ENCODE measurements at regions not wholly inside any gene's neighbourhood (a gene's known extent, or its start where the extent isn't known, plus 50 kb on each side); places are given as distances from the start of the nearest gene placed in this dataset.

- Histone ChIP-seq H3K9me3 (ENCODE audit: low read length) (no peaks in the 10 kb centered on the region), H3K9me2 (ENCODE audit: insufficient read depth, low read length) (no peaks in the 10 kb centered on the region), H4K20me1 (ENCODE audit: insufficient read depth, low read length) (no peaks in the 10 kb centered on the region), H3K4me2 (ENCODE audit: low read length) (no peak overlapping the region), H3K4me3 (ENCODE audit: low read depth, low read length, poor library complexity, severe bottlenecking) (no peak overlapping the region), H3K79me2 (ENCODE audit: insufficient read depth, low read depth, low read length) (no peaks in the 10 kb centered on the region), H3K27ac (ENCODE audit: low read depth, low read length, poor library complexity, severe bottlenecking) (no peak overlapping the region), H3K36me3 (ENCODE audit: insufficient read depth, low read length) (no peaks in the 10 kb centered on the region), H2AFZ (ENCODE audit: low read length) (no peak overlapping the region), H3K4me1 (ENCODE audit: insufficient read depth, low read length, poor library complexity, severe bottlenecking) (no peaks in the 10 kb centered on the region)
- CTCF ChIA-PET (ENCODE audit: unreplicated experiment): no interaction called here
- intact Hi-C loops (cut with micrococcal nuclease; ENCODE audit: unreplicated experiment): no loop called here
- BruUV-seq (replicated peaks): no TSS peak
- POLR2A ChIA-PET: no interaction called here
- no peak for DNase-seq (ENCODE audit: low spot score)
- TF ChIP-seq, protein P1, sequence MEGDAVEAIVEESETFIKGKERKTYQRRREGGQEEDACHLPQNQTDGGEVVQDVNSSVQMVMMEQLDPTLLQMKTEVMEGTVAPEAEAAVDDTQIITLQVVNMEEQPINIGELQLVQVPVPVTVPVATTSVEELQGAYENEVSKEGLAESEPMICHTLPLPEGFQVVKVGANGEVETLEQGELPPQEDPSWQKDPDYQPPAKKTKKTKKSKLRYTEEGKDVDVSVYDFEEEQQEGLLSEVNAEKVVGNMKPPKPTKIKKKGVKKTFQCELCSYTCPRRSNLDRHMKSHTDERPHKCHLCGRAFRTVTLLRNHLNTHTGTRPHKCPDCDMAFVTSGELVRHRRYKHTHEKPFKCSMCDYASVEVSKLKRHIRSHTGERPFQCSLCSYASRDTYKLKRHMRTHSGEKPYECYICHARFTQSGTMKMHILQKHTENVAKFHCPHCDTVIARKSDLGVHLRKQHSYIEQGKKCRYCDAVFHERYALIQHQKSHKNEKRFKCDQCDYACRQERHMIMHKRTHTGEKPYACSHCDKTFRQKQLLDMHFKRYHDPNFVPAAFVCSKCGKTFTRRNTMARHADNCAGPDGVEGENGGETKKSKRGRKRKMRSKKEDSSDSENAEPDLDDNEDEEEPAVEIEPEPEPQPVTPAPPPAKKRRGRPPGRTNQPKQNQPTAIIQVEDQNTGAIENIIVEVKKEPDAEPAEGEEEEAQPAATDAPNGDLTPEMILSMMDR (conservative IDR thresholded peaks at IDR 0.05; ENCODE audit: low read length): no peak
- no peak for TF ChIP-seq EZH2phosphoT487 (IDR thresholded peaks at IDR 0.05; ENCODE audit: borderline replicate concordance, low read depth, low read length)
Measured at GRCh38 chr4:15144249-15144966, 142.1 kb downstream of the CPEB2 start.

- no peaks in the 10 kb centered on the region for H3K9me2 ChIP-seq (ENCODE audit: insufficient read depth, low read length)
- TF ChIP-seq EZH2phosphoT487 (IDR thresholded peaks at IDR 0.05; ENCODE audit: borderline replicate concordance, low read depth, low read length): no peak
- TF ChIP-seq, protein P1 (conservative IDR thresholded peaks at IDR 0.05; ENCODE audit: low read length): no peak
- no peaks in the 10 kb centered on the region for H4K20me1 ChIP-seq (ENCODE audit: insufficient read depth, low read length)
- POLR2A ChIA-PET: no interaction called here
- H3K9me3 ChIP-seq (ENCODE audit: low read length): no peaks in the 10 kb centered on the region
- no peak overlapping the region for H3K4me3 ChIP-seq (ENCODE audit: low read depth, low read length, poor library complexity, severe bottlenecking)
- H3K4me2 ChIP-seq (ENCODE audit: low read length): no peak overlapping the region
- H3K36me3 ChIP-seq (ENCODE audit: insufficient read depth, low read length): no peaks in the 10 kb centered on the region
- no TSS peak for BruUV-seq (replicated peaks)
- no peak overlapping the region for H2AFZ ChIP-seq (ENCODE audit: low read length)
- CTCF ChIA-PET (ENCODE audit: unreplicated experiment): no interaction called here
- no peaks in the 10 kb centered on the region for H3K79me2 ChIP-seq (ENCODE audit: insufficient read depth, low read depth, low read length)
- intact Hi-C loops (cut with micrococcal nuclease; ENCODE audit: unreplicated experiment): no loop called here
- no peak overlapping the region for H3K27ac ChIP-seq (ENCODE audit: low read depth, low read length, poor library complexity, severe bottlenecking)
- peaks cover 4% of the 10 kb centered on the region for H3K4me1 ChIP-seq (ENCODE audit: insufficient read depth, low read length, poor library complexity, severe bottlenecking)
- DNase-seq (ENCODE audit: low spot score): no peak
Measured at GRCh38 chr4:15144967-15145295, 142.7 kb downstream of the CPEB2 start.

DNA sequence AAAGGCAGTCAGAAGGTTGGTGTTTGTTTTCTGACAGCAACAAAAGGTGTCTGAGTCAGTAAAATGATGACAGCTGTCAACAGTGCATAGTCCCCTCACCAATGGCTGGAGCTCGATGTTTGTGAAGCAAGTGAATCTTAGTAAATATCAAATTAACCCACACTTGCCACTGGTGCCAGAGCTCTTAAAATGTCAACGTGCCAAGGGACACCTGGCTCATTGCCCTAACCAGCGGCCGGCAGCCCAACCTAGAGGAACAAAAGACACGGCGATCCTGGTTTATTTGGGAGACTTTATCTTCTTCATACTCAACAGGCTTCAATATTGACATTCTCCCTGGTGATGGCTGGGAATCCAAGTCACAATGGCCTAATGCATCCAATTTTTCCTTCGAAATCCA is 143.4 kb downstream of the CPEB2 start:
- H3K4me3 ChIP-seq (ENCODE audit: low read depth, low read length, poor library complexity, severe bottlenecking): no peak overlapping the region
- TF ChIP-seq, protein P1 (conservative IDR thresholded peaks at IDR 0.05; ENCODE audit: low read length): no peak
- TF ChIP-seq EZH2phosphoT487 (IDR thresholded peaks at IDR 0.05; ENCODE audit: borderline replicate concordance, low read depth, low read length): no peak
- H2AFZ ChIP-seq (ENCODE audit: low read length): no peak overlapping the region
- H3K4me2 ChIP-seq (ENCODE audit: low read length): no peak overlapping the region
- H3K27ac ChIP-seq (ENCODE audit: low read depth, low read length, poor library complexity, severe bottlenecking): no peak overlapping the region
- H3K36me3 ChIP-seq (ENCODE audit: insufficient read depth, low read length): no peaks in the 10 kb centered on the region
- ChIA-PET POLR2A (interaction anchor here (0.5 kb wide), 1 partner anchor 138 kb away, joined by 3 read pairs; no protein-coding TSS in a partner anchor), CTCF (ENCODE audit: unreplicated experiment) (no interaction called here)
- no peak for DNase-seq (ENCODE audit: low spot score)
- no peaks in the 10 kb centered on the region for H3K9me2 ChIP-seq (ENCODE audit: insufficient read depth, low read length)
- no peaks in the 10 kb centered on the region for H3K9me3 ChIP-seq (ENCODE audit: low read length)
- H3K4me1 ChIP-seq (ENCODE audit: insufficient read depth, low read length, poor library complexity, severe bottlenecking): peaks cover 7% of the 10 kb centered on the region
- H4K20me1 ChIP-seq (ENCODE audit: insufficient read depth, low read length): no peaks in the 10 kb centered on the region
- intact Hi-C loops (cut with micrococcal nuclease; ENCODE audit: unreplicated experiment): no loop called here
- no peaks in the 10 kb centered on the region for H3K79me2 ChIP-seq (ENCODE audit: insufficient read depth, low read depth, low read length)
- no TSS peak for BruUV-seq (replicated peaks)

Measured in OCI-LY7 (cell line).